Thyroid gland (tissue), 4 donors: ENCODE measurements at regions not wholly inside any gene's neighbourhood (a gene's known extent, or its start where the extent isn't known, plus 50 kb on each side); places are given as distances from the start of the nearest gene placed in this dataset.

Experiments
- CTCF ChIP-seq, 6 experiments: fragments of 200-600 bp in 3 of 6; fragments of 450-650 bp in 3 of 6; sonication (generic) in 3 of 6; IDR thresholded peaks; one replicate each; pipeline ENCODE4 v1.5.1; 2016 to 2019; ENCODE audit warnings: antibody characterized with exemption in 6 of 6, mild to moderate bottlenecking in 2 of 6, inconsistent platforms in 1 of 6, moderate library complexity in 1 of 6
- POLR2A ChIP-seq, 2 donors: fragments of 450-650 bp; IDR thresholded peaks; one replicate each; pipeline ENCODE4 v1.6.1; 2017; ENCODE audit warnings: antibody characterized with exemption in 2 of 2, mild to moderate bottlenecking in 2 of 2, moderate library complexity in 1 of 2

GRCh38 chr11:106451228-106451922 lies 373.9 kb downstream of the AASDHPPT start:
- TF ChIP-seq CTCF (IDR thresholded peaks at IDR 0.05): no peak
- TF ChIP-seq POLR2A (IDR thresholded peaks at IDR 0.05): no peak
